Neural cell (in vitro differentiated cells): ENCODE measurements at regions not wholly inside any gene's neighbourhood (a gene's known extent, or its start where the extent isn't known, plus 50 kb on each side); places are given as distances from the start of the nearest gene placed in this dataset.

Experiments used
- EZH2 ChIP-seq: fragments of 200-600, 300-800 bp; shearing (Covaris generic), sonication (generic); IDR thresholded peaks from 2 replicates; pipeline ENCODE4 v1.6.1; 2014; ENCODE audit warnings: antibody characterized with exemption, low read length, borderline replicate concordance, mild to moderate bottlenecking; ENCODE audit not compliant: insufficient read depth, poor library complexity, severe bottlenecking
- POLR2AphosphoS5 ChIP-seq: IDR thresholded peaks from 2 replicates; pipeline ENCODE4 v1.6.1; 2012
- RAD21 ChIP-seq: fragments of 450-650 bp; conservative IDR thresholded peaks from 2 replicates; pipeline ENCODE4 v1.6.1; 2014; ENCODE audit warnings: antibody characterized with exemption, mild to moderate bottlenecking, moderate library complexity
- TF ChIP-seq, protein P1 (sequence below): fragments of 450-650 bp; IDR thresholded peaks from 2 replicates; pipeline ENCODE4 v1.5.1; 2014; ENCODE audit warnings: antibody characterized with exemption, mild to moderate bottlenecking, moderate library complexity; ENCODE audit not compliant: poor library complexity, severe bottlenecking

DNA sequence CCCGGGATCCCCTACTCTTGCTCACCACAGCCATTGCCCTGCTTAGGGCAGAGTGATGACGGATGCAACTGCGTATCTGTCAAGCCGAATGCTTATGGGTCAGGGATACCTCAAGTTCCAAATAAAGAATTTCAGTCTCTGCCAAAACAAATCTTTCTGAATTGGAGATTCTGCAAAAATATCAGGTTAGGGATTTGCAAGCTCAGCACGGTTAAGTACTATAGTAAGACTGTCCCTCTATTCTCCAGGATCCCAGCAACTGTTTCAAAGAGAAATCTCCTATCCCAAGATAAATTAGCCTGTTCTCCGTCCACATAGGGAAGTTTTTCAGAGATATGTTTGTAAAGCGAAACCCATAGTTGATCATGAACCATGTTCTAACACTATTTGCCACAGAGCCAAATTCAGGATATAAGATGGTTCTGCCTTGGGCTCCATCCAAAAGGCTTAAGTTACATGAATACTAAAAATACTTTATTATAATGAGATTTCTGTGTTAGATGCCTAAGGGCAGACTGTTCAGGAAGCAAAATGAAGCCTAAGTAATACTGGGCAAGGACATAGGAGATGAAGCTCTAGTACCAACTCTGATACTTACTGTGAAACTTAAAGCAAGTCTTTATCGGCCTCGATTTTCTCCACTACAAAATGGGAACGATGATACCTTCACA is 100.1 kb upstream of the LPP start:
- TF ChIP-seq, protein P1, sequence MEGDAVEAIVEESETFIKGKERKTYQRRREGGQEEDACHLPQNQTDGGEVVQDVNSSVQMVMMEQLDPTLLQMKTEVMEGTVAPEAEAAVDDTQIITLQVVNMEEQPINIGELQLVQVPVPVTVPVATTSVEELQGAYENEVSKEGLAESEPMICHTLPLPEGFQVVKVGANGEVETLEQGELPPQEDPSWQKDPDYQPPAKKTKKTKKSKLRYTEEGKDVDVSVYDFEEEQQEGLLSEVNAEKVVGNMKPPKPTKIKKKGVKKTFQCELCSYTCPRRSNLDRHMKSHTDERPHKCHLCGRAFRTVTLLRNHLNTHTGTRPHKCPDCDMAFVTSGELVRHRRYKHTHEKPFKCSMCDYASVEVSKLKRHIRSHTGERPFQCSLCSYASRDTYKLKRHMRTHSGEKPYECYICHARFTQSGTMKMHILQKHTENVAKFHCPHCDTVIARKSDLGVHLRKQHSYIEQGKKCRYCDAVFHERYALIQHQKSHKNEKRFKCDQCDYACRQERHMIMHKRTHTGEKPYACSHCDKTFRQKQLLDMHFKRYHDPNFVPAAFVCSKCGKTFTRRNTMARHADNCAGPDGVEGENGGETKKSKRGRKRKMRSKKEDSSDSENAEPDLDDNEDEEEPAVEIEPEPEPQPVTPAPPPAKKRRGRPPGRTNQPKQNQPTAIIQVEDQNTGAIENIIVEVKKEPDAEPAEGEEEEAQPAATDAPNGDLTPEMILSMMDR: no peak
- no peak for TF ChIP-seq POLR2AphosphoS5
- no peak for TF ChIP-seq EZH2
- TF ChIP-seq RAD21: no peak
